ENCODE measurements at regions not wholly inside any gene's neighbourhood (a gene's known extent, or its start where the extent isn't known, plus 50 kb on each side); places are given as distances from the start of the nearest gene placed in this dataset.

DNA sequence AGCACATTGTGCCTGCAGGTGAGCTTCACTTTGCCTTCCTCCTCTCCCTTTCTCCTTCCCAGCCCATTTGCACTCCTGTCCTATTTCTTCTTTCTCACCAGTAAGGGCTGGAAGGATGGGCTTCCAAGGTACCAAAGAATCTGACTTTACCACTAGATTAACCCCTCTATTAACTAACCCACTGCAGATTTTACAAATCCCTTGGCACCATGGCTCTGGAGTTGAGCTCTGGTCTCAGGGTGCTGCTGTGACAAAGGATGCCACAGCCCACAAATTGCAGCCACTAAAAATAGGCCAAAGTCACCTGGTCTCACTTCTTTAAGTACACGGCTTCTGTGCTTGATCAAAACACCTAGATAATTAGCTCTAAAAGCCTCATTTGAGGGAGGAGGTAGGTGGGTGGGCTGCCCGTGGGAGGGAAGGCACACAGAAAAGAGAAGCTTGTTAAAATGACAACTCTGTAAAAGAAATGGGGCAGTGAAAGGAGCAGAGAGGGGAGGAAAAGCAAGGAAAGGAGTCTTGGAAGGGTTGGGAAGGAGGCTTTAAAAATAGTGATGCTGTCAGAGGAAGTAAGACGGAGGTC, 327.4 kb downstream of the DRD1 start:
- Mint-ChIP-seq H3K4me1 (ENCODE audit: low read depth) (no peaks in the 10 kb centered on the region), H3K27ac (ENCODE audit: unreplicated experiment) (no peak overlapping the region), H3K9me3 (ENCODE audit: low read depth) (no peaks in the 10 kb centered on the region), H3K4me3 (ENCODE audit: unreplicated experiment) (no peak overlapping the region), H3K27me3 (ENCODE audit: low read depth) (peaks cover 9% of the 10 kb centered on the region), H3K36me3 (ENCODE audit: low read depth) (no peaks in the 10 kb centered on the region)
- no peak for DNase-seq (ENCODE audit: low spot score)
- TF ChIP-seq CTCF (IDR thresholded peaks at IDR 0.05), result no peak

DNA sequence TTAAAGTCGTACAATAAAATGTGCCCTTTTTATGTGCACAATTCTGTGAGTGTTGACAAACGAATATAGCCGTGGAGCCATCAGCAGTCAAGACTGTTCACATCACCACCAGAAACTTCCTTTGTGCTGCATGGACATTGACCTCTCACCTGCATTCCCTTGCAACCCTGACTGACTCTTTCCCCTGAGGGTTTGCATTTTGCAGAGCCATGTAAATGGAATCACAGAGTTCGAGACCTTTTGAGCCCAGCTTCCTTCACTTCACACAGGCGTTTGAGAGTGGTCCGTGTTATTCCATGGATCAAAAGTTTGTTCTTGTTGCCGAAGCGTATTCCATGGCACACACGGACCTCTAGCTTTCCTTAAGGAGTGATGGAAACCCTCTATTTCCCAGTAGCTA, 328.2 kb downstream of the DRD1 start:
- Mint-ChIP-seq H3K4me3 (ENCODE audit: unreplicated experiment) (no peak overlapping the region), H3K27me3 (ENCODE audit: low read depth) (peaks cover 9% of the 10 kb centered on the region), H3K36me3 (ENCODE audit: low read depth) (no peaks in the 10 kb centered on the region), H3K4me1 (ENCODE audit: low read depth) (no peaks in the 10 kb centered on the region), H3K27ac (ENCODE audit: unreplicated experiment) (no peak overlapping the region), H3K9me3 (ENCODE audit: low read depth) (no peaks in the 10 kb centered on the region)
- DNase-seq (ENCODE audit: low spot score), result no peak
- TF ChIP-seq CTCF (IDR thresholded peaks at IDR 0.05), result no peak

DNA sequence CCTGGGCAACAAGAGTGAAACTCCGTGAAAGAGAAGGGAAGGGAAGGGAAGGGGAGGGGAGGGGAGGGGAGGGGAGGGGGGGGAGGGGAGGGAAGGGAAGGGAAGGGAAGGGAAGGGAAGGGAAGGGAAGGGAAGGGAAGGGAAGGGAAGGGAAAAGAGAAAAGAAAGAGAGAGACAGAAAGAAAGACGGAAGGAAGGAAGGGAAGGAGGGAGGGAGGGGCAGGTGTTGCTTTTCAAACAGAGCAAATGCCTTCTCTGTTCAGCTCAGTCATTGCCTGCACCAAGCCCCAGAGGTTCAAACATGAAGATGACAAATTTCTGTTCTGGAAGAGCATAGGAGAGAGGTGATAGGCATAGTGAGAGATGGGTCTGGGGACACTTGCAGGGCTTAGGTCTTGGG, 330.0 kb downstream of the DRD1 start:
- no peak for TF ChIP-seq CTCF (IDR thresholded peaks at IDR 0.05)
- H3K36me3 Mint-ChIP-seq (ENCODE audit: low read depth), result no peaks in the 10 kb centered on the region
- H3K4me1 Mint-ChIP-seq (ENCODE audit: low read depth), result no peaks in the 10 kb centered on the region
- no peak for DNase-seq (ENCODE audit: low spot score)
- peaks cover 9% of the 10 kb centered on the region for H3K27me3 Mint-ChIP-seq (ENCODE audit: low read depth)
- H3K27ac Mint-ChIP-seq (ENCODE audit: unreplicated experiment), result no peak overlapping the region
- no peak overlapping the region for H3K4me3 Mint-ChIP-seq (ENCODE audit: unreplicated experiment)
- peaks cover 7% of the 10 kb centered on the region for H3K9me3 Mint-ChIP-seq (ENCODE audit: low read depth)

DNA sequence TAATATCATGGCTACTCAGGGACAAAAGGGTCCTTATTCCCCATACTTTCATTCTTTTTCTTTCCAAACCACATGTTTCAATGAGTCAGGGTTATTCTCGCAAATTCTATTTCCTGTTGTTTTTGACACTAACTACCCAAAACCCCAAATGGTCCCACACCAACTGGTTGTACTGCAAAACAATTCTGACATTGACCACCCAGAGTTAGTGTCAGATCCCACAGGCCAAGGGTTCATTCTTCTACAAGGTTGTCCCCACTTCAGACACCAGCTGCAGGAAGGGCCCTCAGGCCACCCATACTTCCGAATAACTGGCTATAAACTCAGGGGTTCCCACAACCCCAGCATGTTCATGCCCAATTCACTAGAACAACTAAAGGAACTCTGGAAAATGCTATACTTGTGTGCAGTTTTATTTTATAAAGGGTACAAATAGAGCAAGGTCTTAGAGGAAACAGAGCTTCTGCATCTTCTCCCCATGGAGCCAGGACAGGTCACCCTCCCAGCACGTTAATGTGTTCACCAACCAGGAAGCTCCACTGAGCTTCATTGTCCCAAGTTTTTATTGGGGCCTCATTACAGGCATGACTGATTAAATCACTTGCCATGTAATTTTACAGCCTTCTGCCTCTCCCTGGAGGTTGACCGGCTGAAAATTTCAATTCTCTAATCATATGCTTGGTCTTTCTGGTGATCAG, 334.8 kb downstream of the DRD1 start:
- H3K9me3 Mint-ChIP-seq (ENCODE audit: low read depth), result peaks cover 15% of the 10 kb centered on the region
- no peak overlapping the region for H3K27ac Mint-ChIP-seq (ENCODE audit: unreplicated experiment)
- no peak overlapping the region for H3K4me3 Mint-ChIP-seq (ENCODE audit: unreplicated experiment)
- H3K4me1 Mint-ChIP-seq (ENCODE audit: low read depth), result no peaks in the 10 kb centered on the region
- TF ChIP-seq CTCF (IDR thresholded peaks at IDR 0.05), result no peak
- no peaks in the 10 kb centered on the region for H3K36me3 Mint-ChIP-seq (ENCODE audit: low read depth)
- no peaks in the 10 kb centered on the region for H3K27me3 Mint-ChIP-seq (ENCODE audit: low read depth)
- DNase-seq (ENCODE audit: low spot score), result no peak

DNA sequence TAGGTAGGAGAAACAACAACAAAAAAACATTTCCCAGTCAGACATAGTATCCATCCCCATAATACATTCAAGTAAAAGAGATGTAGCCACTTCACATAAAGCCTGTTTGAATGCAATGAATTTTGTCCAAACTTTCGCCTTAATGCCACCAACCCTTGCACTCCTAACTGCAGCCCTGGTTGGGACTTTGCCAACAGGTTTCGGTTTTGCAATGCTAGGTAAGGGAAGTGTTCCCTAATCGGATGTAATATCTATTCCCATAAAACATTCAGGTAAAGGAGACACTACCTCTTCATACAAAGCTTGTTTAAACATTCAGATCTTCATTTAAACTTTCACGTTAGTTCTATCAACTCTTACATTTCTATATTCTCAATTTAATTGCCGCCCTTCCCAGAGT, 336.1 kb downstream of the DRD1 start:
- TF ChIP-seq CTCF (IDR thresholded peaks at IDR 0.05), result no peak
- Mint-ChIP-seq H3K9me3 (ENCODE audit: low read depth) (peaks cover 16% of the 10 kb centered on the region), H3K4me1 (ENCODE audit: low read depth) (no peaks in the 10 kb centered on the region), H3K27me3 (ENCODE audit: low read depth) (peaks cover 2% of the 10 kb centered on the region), H3K36me3 (ENCODE audit: low read depth) (no peaks in the 10 kb centered on the region), H3K27ac (ENCODE audit: unreplicated experiment) (no peak overlapping the region), H3K4me3 (ENCODE audit: unreplicated experiment) (no peak overlapping the region)
- DNase-seq (ENCODE audit: low spot score), result no peak
